Type B pancreatic cell (in vitro differentiated cells): ENCODE measurements at regions not wholly inside any gene's neighbourhood (a gene's known extent, or its start where the extent isn't known, plus 50 kb on each side); places are given as distances from the start of the nearest gene placed in this dataset.
A peak's percentile ranks its signal among the peaks of the same experiment; 100 is the strongest.

Experiments used
- DNase-seq: peaks from one replicate; pipeline ENCODE4 v3.0.0; 2021; ENCODE audit warnings: mixed read lengths; ENCODE audit not compliant: unreplicated experiment; ENCODE audit errors: extremely low spot score
- H3K27ac Mint-ChIP-seq: 2 replicates; pipeline ENCODE4 v1.8.0; 2021; ENCODE audit warnings: mild to moderate bottlenecking, mixed read lengths
- H3K27me3 Mint-ChIP-seq: 2 replicates; pipeline ENCODE4 v1.8.0; 2021; ENCODE audit warnings: mixed read lengths
- H3K36me3 Mint-ChIP-seq: 2 replicates; pipeline ENCODE4 v1.8.0; 2021; ENCODE audit warnings: mixed read lengths
- H3K4me1 Mint-ChIP-seq: one replicate; pipeline ENCODE4 v1.8.0; 2021; ENCODE audit warnings: mixed read lengths; ENCODE audit not compliant: unreplicated experiment
- H3K4me3 Mint-ChIP-seq: 2 replicates; pipeline ENCODE4 v1.8.0; 2021; ENCODE audit warnings: mild to moderate bottlenecking, mixed read lengths
- H3K9me3 Mint-ChIP-seq: 2 replicates; pipeline ENCODE4 v1.8.0; 2021; ENCODE audit warnings: mixed read lengths
- TF ChIP-seq, protein P1 (sequence below): fragments of 200-600 bp; sonication (generic); conservative IDR thresholded peaks from 2 replicates; pipeline ENCODE4 v1.5.0; 2021; ENCODE audit warnings: antibody characterized with exemption, mild to moderate bottlenecking

DNA sequence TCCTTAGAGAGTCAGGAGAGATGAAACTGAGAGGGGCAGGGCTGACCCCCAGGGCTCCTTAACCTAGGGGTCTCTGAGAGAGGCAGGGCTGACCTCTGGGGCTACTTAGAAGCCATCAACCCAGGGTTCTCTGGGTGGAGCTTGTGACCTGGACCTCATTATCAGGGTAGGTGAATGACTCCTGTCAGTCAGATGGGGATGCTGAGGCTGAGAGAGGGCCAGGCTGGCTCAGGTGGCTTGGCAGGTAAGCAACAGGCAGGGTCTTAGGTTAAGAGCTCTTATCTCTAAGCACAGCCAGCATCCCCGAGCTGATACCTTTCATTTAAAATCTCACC lies 160.9 kb downstream of the PTPRU start:
- no peak for DNase-seq
- H3K9me3 Mint-ChIP-seq = no peaks in the 10 kb centered on the region
- no peak overlapping the region for H3K4me3 Mint-ChIP-seq
- peaks cover 7% of the 10 kb centered on the region for H3K27me3 Mint-ChIP-seq
- no peaks in the 10 kb centered on the region for H3K36me3 Mint-ChIP-seq
- no peak overlapping the region for H3K27ac Mint-ChIP-seq
- H3K4me1 Mint-ChIP-seq = peaks cover 9% of the 10 kb centered on the region
- TF ChIP-seq, protein P1, sequence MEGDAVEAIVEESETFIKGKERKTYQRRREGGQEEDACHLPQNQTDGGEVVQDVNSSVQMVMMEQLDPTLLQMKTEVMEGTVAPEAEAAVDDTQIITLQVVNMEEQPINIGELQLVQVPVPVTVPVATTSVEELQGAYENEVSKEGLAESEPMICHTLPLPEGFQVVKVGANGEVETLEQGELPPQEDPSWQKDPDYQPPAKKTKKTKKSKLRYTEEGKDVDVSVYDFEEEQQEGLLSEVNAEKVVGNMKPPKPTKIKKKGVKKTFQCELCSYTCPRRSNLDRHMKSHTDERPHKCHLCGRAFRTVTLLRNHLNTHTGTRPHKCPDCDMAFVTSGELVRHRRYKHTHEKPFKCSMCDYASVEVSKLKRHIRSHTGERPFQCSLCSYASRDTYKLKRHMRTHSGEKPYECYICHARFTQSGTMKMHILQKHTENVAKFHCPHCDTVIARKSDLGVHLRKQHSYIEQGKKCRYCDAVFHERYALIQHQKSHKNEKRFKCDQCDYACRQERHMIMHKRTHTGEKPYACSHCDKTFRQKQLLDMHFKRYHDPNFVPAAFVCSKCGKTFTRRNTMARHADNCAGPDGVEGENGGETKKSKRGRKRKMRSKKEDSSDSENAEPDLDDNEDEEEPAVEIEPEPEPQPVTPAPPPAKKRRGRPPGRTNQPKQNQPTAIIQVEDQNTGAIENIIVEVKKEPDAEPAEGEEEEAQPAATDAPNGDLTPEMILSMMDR = no peak

DNA sequence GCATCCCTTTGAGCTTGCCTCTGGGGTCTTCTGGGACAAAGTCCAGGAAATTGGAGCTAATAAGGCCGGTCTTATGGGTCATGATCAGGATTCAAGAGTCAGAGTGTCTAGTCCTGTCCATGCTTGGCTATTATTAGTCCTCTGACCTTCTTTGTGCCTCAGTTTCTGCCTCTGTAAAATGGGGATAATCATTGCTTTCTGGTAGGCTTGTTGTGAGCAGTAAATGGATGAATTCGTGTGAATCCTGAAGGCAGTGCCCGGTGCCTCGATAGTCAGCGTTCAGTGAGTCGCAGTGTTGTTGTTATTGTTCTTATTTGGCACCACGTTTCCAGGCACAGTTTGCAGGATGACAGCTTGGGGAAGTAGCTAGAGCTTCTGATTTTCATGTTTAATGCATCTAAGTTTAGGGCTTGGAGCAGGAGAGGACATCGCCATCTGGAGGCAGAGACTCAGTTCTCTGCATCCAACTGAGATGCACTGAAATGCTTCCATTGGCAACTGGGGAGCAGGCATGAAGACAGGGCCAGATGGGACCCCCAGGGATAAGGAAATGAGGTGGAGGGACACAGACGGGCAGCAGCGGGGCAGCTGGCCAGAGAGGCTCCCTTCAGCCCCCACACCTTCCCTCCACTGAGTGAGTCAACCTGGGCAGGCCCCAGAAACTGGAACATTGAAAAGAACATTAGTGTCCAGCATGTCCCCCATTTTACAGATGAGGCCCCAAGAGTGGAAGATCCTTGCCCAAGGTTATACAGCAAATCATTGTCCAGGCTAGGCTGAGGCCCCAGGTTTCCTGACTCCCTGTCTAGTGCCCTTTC lies 160.3 kb downstream of the PTPRU start:
- peaks cover 11% of the 10 kb centered on the region for H3K27me3 Mint-ChIP-seq

DNA sequence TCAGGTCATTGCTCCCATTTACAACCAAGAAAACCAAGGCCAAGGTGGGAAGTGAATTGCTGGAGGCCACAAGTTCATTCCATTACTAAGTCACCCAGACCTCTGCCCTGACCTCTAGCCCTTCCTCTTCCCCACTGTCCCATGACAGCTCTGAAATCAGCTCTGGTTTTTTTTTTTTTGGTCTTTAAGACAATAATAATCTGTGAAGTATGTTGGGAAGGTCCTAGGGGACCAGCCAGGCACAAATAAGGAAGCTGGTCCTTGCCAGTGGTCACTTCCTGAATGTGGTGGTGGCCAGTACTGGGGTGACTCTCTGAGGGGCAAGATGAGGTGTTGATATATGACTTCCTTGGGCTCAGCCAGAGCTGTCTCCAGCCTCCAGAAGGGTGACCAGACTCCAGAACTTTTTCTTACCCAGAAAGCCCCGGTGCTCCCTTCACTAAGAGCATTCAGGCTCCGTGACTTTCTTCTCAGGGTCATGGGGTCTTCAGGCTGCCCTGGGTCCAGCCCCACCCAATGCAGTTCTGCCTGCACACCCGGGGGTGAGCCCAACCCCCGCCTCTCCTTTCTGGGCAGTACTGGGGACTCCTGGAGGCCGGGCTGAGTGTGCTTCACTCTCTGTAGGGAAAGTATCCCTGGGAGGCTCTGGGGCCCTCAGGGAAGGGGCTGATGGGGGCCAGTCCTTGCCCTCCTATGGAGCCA lies 159.6 kb downstream of the PTPRU start:
- H3K9me3 Mint-ChIP-seq = no peaks in the 10 kb centered on the region
- DNase-seq = no peak
- TF ChIP-seq, protein P1 = no peak
- no peaks in the 10 kb centered on the region for H3K36me3 Mint-ChIP-seq
- H3K4me3 Mint-ChIP-seq = no peak overlapping the region
- peaks cover 9% of the 10 kb centered on the region for H3K4me1 Mint-ChIP-seq
- no peak overlapping the region for H3K27ac Mint-ChIP-seq
- H3K27me3 Mint-ChIP-seq = peaks cover 12% of the 10 kb centered on the region

More for the DNA sequence above, 160.3 kb downstream of the PTPRU start:
- DNase-seq = no peak
- Mint-ChIP-seq H3K36me3 (no peaks in the 10 kb centered on the region), H3K4me3 (no peak overlapping the region), H3K27ac (no peak overlapping the region), H3K4me1 (peaks cover 9% of the 10 kb centered on the region), H3K9me3 (no peaks in the 10 kb centered on the region)
- TF ChIP-seq, protein P1 = peak; percentile 38

DNA sequence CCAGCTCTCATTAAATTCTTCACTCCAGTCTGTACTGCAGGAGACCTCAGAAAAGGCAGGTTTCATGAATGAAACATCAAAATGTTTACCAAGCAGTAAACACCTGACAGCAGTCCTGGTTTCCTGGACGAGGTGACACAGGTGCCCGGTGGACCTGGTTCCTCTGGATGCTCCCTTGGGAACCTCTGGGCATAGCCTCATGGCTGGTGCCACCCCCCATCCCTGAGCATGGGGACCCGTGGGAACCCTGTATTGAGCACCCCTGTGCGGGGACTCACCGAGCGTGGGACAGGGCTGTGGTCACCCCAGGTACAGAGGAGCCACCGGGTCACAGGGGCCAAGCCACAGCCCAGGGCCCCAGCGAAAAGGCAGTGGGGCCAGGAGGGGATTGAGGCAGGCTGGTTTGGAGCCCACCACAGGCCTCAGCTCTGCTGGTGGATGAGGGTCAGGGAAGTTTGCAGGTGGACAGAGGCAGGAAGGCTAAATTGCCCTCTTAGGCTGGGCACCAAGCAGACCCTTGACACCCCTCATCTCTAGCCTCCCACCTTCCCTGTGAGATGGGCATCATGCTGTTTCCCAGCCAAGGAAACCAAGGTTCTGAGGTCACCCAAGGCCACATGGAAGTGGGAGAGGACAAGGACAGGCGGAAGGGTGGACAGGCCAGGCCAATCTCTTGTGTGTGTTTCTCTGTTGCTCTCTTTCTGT lies 158.4 kb downstream of the PTPRU start:
- no peaks in the 10 kb centered on the region for H3K9me3 Mint-ChIP-seq
- no peaks in the 10 kb centered on the region for H3K36me3 Mint-ChIP-seq
- peaks cover 12% of the 10 kb centered on the region for H3K27me3 Mint-ChIP-seq
- no peak overlapping the region for H3K4me3 Mint-ChIP-seq
- TF ChIP-seq, protein P1 = no peak
- DNase-seq = peak; percentile 59
- H3K27ac Mint-ChIP-seq = no peak overlapping the region
- H3K4me1 Mint-ChIP-seq = peaks cover 9% of the 10 kb centered on the region

DNA sequence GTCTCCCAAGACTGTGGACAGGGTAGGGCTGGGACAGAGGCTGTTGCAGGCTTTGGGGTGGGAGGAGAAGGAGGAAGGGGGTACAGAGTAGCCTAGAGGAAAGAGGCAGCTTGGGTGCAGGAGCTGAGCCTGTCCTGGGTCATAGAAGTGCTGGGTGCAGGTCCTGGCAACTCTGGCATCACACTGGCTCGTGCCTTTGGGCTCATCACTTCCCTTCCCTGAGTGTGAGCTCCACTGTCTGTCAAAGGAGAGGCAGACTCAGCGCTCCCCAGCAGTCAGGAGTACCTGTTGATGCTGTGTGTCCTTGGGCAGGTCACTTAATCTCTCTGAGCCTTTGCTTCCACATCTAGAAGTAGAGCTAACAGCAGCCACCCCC lies 157.1 kb downstream of the PTPRU start:
- no peak for DNase-seq

More for the DNA sequence above, 157.1 kb downstream of the PTPRU start:
- Mint-ChIP-seq H3K27me3 (peaks cover 14% of the 10 kb centered on the region), H3K4me1 (peaks cover 9% of the 10 kb centered on the region), H3K4me3 (no peak overlapping the region), H3K36me3 (no peaks in the 10 kb centered on the region), H3K27ac (no peak overlapping the region), H3K9me3 (no peaks in the 10 kb centered on the region)
- TF ChIP-seq, protein P1 = no peak
